LNCAP (cell line): ENCODE measurements at regions not wholly inside any gene's neighbourhood (a gene's known extent, or its start where the extent isn't known, plus 50 kb on each side); places are given as distances from the start of the nearest gene placed in this dataset.

Source experiments
- TF ChIP-seq, protein P1 (sequence below): fragments of 450-650 bp; IDR thresholded peaks from 2 replicates; pipeline ENCODE4 v1.5.1; 2017; ENCODE audit warnings: mild to moderate bottlenecking

DNA sequence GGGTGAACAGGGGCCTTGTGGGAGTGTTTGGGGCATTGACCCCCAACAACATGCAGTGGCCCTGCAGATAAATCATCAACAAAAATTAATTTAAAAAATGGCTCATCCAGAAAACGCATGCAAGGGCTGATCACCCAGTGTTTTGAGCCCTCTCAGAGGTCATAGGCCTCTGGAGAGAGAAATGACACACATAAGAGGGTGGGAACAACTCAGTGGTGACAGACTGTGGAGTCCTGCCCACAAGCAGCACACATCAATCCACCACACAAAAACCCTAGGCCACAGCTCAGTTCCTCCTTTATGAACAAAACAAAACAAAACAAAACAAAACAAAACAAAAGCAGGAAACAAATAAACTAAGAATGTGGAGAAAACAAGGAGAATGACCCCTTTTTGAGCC is 351.7 kb upstream of the SPHKAP start:
- TF ChIP-seq, protein P1, sequence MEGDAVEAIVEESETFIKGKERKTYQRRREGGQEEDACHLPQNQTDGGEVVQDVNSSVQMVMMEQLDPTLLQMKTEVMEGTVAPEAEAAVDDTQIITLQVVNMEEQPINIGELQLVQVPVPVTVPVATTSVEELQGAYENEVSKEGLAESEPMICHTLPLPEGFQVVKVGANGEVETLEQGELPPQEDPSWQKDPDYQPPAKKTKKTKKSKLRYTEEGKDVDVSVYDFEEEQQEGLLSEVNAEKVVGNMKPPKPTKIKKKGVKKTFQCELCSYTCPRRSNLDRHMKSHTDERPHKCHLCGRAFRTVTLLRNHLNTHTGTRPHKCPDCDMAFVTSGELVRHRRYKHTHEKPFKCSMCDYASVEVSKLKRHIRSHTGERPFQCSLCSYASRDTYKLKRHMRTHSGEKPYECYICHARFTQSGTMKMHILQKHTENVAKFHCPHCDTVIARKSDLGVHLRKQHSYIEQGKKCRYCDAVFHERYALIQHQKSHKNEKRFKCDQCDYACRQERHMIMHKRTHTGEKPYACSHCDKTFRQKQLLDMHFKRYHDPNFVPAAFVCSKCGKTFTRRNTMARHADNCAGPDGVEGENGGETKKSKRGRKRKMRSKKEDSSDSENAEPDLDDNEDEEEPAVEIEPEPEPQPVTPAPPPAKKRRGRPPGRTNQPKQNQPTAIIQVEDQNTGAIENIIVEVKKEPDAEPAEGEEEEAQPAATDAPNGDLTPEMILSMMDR, result no peak

DNA sequence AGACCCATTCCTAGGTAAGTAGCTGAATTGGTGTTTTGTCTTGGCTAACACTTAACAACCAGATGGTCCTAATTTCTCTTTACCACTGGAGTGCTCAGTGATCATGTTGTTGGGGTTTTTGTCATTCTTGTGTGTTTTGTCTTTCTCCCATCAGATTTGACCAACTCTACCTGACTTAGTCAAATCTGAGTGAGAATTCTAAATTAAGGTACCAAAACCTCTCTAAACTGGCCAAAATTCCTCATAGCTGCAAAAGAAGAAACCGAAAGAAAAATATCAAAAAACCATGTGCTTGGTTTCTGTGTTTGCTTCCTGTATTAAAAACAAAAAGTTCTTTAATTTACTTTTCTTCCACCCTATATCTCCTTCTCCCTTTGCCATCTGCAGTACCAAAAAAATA is 350.7 kb upstream of the SPHKAP start:
- TF ChIP-seq, protein P1, result no peak

DNA sequence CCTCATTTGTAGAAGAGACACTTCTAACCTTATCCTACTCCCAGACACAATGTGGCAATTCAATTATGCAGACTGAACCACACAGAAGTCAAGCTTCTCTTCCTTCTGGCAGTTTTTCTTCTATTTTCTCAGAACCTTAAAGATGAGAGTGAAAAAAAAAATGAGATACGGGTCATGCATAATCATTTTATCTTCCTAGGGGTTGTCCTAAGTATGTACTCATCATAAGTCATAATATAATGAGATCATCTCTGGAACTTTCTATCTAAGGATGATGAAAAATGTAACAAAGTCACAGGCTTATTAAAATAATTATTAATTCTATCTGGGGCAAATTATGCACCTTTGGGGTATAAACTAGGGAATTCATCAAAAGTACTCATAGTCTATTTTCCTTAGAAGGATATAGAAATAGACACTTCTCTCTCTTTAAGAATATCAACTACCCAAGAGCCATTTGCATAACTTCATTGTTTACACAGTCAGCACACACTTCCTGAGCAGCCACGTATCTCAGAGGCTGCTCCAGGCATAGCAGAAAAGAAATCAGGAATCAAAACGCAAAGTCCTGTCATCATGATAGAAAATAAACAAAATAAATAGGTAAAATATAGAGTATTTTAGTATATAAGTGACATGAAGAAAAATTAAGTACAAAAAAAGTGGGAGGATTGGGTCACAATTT is 345.9 kb upstream of the SPHKAP start:
- TF ChIP-seq, protein P1, result no peak

DNA sequence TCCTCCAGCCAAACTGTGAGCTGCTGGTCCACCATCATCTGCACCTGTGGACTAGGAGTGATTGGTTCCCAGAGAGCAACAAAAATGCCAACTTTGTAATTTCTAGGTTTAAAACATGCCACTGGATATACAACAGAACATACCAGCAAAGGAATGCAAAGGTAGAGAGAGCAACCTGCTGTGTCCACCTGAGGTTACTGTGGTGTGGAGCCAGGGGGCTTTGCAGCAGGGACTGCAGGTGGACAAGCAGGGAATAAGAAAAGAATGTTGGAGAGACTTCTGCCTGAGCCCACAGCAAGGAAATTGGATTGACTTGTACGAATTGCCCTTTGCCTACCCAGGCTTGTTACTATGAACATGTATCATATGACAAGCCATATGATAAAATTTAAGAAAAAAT is 345.2 kb upstream of the SPHKAP start:
- TF ChIP-seq, protein P1, result no peak

DNA sequence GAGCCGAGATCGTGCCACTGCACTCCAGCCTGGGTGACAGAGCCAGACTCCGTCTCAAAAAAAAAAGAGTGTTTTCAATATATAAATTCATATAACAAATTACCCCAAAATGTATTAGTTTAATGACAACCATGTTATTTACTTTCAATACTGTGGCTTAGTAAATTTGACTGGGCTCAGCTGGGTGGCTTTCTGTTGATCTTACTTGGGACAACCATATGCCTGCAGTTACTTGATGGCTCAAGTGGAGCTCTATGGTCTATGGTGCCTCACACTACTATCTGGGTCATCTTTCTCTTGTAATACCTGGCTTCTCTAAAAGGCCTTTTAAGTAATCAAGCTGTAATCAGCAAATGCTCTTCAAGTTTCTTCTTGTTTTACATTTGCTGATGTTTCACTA is 341.5 kb upstream of the SPHKAP start:
- TF ChIP-seq, protein P1, result no peak

DNA sequence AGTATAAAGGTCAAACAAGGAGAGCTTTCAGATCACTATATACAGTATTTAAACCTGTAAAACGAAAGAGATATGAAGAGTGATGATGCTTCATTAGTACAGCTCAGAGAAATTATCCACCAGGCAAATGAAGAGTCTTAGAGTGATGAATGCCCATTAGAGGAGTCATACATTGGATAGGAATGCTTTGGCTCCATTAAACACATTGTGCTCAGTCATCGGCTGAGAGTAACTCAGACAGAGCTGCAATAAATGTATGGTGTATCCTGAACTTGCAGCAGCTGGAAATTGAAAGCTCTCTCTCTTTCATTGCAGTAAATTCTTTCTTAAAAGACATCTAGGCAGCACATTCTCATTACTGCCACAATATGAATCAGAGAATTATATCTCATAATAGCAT is 340.8 kb upstream of the SPHKAP start:
- TF ChIP-seq, protein P1, result no peak

DNA sequence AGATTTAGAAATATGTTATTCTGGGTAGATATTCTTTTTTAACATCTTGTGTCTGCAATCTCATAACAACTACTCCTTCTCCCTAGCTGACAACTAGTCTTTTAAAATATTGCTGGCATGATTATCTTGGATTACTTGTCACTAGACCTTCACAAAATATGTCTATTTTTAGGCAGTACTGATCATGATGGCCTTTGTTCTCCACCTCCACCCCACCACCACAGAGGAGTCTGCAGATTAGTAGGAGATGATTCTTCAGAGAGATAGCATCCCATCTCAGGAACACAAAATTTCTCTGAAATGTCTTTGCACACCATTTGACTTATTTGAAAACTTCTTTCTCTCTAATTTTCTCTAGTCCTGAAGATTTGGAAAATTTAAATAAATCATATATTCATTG is 338.1 kb upstream of the SPHKAP start:
- TF ChIP-seq, protein P1, result no peak

DNA sequence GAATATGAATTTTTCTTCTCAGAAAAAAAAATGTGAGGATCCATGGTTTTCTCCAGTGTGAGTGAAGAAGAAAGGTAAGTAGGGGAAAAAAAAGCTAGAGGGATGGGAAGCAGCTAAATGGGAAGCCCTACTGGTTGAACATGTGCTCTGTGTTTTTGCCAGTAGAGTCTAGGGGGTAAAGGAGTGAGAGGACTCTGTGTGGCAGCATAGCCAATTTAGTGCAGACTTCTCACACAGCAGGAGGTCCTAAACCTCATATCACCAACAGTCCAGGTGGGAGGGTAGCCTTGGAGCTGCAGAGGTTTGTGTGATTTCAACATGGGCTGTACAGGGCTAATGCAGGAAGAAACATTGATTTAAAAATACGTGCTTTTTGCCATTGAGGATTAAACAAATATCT is 334.5 kb upstream of the SPHKAP start:
- TF ChIP-seq, protein P1, result no peak
